ENCODE measurements at regions not wholly inside any gene's neighbourhood (a gene's known extent, or its start where the extent isn't known, plus 50 kb on each side); places are given as distances from the start of the nearest gene placed in this dataset.

GRCh38 chr13:84393981-84394625, 511.8 kb upstream of the SLITRK1 start (continued):
- TF ChIP-seq REST (IDR thresholded peaks at IDR 0.05; ENCODE audit: unreplicated experiment) = no peak

- H3K4me1 ChIP-seq (ENCODE audit: insufficient read depth) = no peaks in the 10 kb centered on the region
- H3K27me3 ChIP-seq (ENCODE audit: insufficient read depth) = no peaks in the 10 kb centered on the region
- no peaks in the 10 kb centered on the region for H4K20me1 ChIP-seq (replicated peaks; ENCODE audit: insufficient read depth)
- peaks cover 3% of the 10 kb centered on the region; the same call in 1 of the 3 replicates for H3K9me3 Mint-ChIP-seq
- no peak overlapping the region for H3K4me2 ChIP-seq
- H3K27ac Mint-ChIP-seq = no peak overlapping the region
- peaks cover 5% of the 10 kb centered on the region for H3K27me3 Mint-ChIP-seq (ENCODE audit: insufficient read depth, low read depth, poor library complexity)
- no peak for DNase-seq (ENCODE audit: low spot score)
- H3K4me1 Mint-ChIP-seq = no peaks in the 10 kb centered on the region
- no peak overlapping the region for H3K4me3 ChIP-seq
- H3K9me2 ChIP-seq (ENCODE audit: insufficient read depth) = no peaks in the 10 kb centered on the region; the same call in 1 of the 2 replicates
- TF ChIP-seq POLR2AphosphoS5 (IDR thresholded peaks at IDR 0.05; ENCODE audit: low read depth) (no peak), EZH2phosphoT487 (IDR thresholded peaks at IDR 0.05; ENCODE audit: unreplicated experiment) (no peak), STAT1 (IDR thresholded peaks at IDR 0.05; ENCODE audit: unreplicated experiment) (no peak), ETS1 (IDR thresholded peaks at IDR 0.05) (no peak)
- H3K27ac ChIP-seq (ENCODE audit: low read depth) = no peak overlapping the region
- no peaks in the 10 kb centered on the region for H3K79me2 ChIP-seq (replicated peaks; ENCODE audit: insufficient read depth)
- no peak overlapping the region for H3K4me3 Mint-ChIP-seq
- no peak overlapping the region for H2AFZ ChIP-seq
- ATAC-seq = no peak
- no peaks in the 10 kb centered on the region for H3K36me3 Mint-ChIP-seq (ENCODE audit: low read depth)
- H3K36me3 ChIP-seq (ENCODE audit: insufficient read depth) = no peaks in the 10 kb centered on the region
- no peaks in the 10 kb centered on the region for H3F3A ChIP-seq (replicated peaks; ENCODE audit: low read depth)
Measured at GRCh38 chr13:84380866-84381265, 498.6 kb upstream of the SLITRK1 start.

GRCh38 chr13:84377106-84377505, 494.8 kb upstream of the SLITRK1 start:
- no peak overlapping the region for H2AFZ ChIP-seq

More at GRCh38 chr13:84377106-84377505, 494.8 kb upstream of the SLITRK1 start:
- no peak overlapping the region for H3K4me2 ChIP-seq
- H3K27ac ChIP-seq (ENCODE audit: low read depth) = no peak overlapping the region
- no peaks in the 10 kb centered on the region for H3K79me2 ChIP-seq (replicated peaks; ENCODE audit: insufficient read depth)
- no peaks in the 10 kb centered on the region for H4K20me1 ChIP-seq (replicated peaks; ENCODE audit: insufficient read depth)
- no peak for DNase-seq (ENCODE audit: low spot score)
- Mint-ChIP-seq H3K9me3 (no peaks in the 10 kb centered on the region; the same call in 2 of the 3 replicates), H3K27me3 (ENCODE audit: insufficient read depth, low read depth, poor library complexity) (peaks cover 3% of the 10 kb centered on the region), H3K36me3 (ENCODE audit: low read depth) (no peaks in the 10 kb centered on the region), H3K4me1 (no peaks in the 10 kb centered on the region), H3K4me3 (no peak overlapping the region), H3K27ac (no peak overlapping the region)
- no peaks in the 10 kb centered on the region for H3K27me3 ChIP-seq (ENCODE audit: insufficient read depth)
- no peaks in the 10 kb centered on the region for H3K4me1 ChIP-seq (ENCODE audit: insufficient read depth)
- no peaks in the 10 kb centered on the region for H3K36me3 ChIP-seq (ENCODE audit: insufficient read depth)
- TF ChIP-seq EZH2 (IDR thresholded peaks at IDR 0.05; ENCODE audit: low read depth, unreplicated experiment) = no peak
- no peaks in the 10 kb centered on the region for H3F3A ChIP-seq (replicated peaks; ENCODE audit: low read depth)
- ATAC-seq = no peak
- H3K9me2 ChIP-seq (ENCODE audit: insufficient read depth) = peaks cover 4% of the 10 kb centered on the region; the same call in 1 of the 2 replicates
- no peak overlapping the region for H3K4me3 ChIP-seq
